ENCODE measurements at regions not wholly inside any gene's neighbourhood (a gene's known extent, or its start where the extent isn't known, plus 50 kb on each side); places are given as distances from the start of the nearest gene placed in this dataset.

DNA sequence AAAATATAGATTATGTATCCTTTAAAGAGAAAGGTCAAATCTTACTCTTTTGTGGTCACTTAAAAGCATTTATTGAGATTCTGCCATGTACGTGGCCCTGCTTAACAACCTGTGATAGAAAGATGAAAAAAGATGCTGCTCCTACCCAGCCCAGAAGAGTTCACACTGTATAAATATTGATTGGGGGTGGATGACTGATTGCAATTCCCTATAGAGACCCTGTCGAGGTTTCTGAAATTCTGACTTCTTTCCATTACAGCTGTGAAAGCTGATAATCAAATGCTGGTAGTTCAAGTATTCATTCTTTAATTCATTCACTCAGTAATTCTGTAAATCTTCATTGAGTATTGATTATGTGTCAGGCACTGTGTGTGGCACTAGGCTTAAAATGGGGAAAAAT, 114.1 kb upstream of the CHL1 start:
- no peak for DNase-seq

DNA sequence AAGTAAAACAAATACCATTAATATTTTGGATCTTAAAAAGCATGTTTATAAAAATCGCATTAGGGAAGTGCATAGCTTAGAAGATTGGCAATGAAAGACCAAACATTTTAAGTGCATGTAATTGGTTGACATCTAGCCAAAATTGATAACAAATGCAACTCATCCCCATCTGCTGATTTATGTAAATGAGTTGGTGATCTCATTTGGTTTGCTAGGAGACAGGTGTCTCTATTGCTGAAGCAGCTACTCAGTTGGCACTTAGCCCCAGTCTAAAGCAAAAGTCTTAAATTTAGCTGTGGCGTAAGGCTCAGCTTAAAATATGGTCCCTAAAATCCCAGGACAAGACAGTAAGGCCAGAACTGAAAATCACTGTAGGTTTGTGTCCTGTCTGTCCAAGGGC, 113.5 kb upstream of the CHL1 start:
- no peak for DNase-seq

- DNase-seq = no peak
Observed at GRCh38 chr3:85180-85579, 111.4 kb upstream of the CHL1 start.

DNA sequence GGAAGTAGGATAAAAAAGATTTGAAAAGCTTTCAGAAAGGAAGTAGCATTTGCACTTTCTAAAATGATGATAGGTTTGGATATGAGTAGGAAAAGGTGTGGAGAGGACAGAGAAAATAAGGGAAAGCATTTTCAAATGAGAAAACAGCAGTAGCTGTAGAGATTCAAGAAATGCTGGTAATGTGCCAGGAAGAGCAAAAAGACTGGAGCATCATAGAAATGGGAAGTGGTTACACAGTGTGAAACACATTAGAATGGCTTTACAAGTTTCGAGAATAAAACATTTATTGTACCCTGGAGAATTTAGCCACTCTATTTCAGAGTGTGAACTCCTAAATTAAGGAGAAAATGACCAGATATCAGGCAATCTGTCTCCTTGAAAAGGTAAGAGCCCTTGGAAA, 108.3 kb upstream of the CHL1 start:
- no peak for DNase-seq

GRCh38 chr3:93746-94145, 102.8 kb upstream of the CHL1 start:
- no peak for DNase-seq

DNA sequence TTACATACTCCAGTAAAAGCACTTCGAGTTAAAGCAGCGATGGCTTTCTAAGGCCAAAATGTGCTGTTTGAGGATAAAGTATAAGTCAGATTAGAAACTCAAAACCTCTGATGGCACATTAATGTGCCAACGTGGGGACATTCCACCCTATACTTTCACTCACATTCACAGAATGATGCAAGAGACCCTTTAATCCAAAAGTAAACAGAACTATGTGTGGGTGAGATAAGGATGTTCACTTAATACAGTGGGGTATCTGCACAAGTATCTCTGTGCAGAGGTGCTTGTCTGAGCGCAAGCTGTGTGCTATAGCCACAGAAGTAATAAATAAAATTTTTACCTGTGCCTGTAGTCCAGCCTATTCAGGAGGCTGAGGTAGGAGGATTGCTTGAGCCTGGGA, 100.3 kb upstream of the CHL1 start:
- no peak for DNase-seq

DNA sequence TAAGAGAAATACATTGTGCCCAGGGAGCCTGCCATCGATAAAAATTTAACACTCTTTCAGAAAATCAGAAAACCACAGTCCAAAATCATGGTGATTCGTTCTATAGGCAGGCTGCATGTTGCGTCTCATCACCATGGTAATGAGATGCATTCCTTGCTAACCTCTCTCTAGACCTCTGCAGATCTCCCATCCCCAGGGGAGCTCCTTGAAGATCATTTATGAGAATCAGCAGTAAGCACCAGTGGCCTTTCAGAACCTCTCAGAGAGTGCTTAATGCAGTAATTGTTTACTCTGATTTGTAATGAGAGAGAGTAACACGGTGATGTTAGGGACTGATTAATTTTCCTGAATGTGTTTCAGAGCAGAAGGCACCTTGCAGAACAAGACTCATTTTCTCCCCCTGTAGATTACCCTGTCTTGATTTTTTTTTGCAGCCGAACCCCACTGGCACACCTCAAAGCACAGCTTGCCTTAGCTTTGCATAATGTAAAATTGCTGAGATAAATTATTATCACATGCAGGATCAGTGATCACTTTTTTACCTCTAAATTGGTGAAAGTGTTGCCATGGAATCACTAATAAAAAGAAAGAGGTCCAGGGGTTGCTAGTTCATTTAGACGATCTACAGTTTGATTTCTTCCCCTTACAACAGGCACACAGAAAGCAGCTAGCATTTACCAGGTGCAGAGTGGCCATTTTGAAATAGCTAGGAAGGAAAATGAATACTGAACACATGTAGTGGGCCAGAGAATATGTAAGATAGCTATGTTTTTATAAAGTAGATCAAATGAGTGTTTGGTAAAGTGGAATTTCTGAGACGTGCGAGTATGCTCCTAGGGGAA, 98.9 kb upstream of the CHL1 start:
- no peak for DNase-seq

GRCh38 chr3:98259-98654, 98.3 kb upstream of the CHL1 start:
- no peak for DNase-seq

GRCh38 chr3:99506-99905, 97.1 kb upstream of the CHL1 start:
- no peak for DNase-seq

GRCh38 chr3:102484-102883, 94.1 kb upstream of the CHL1 start:
- no peak for DNase-seq

GRCh38 chr3:103991-104390, 92.6 kb upstream of the CHL1 start:
- DNase-seq = no peak

- DNase-seq = no peak
Observed at GRCh38 chr3:105585-105984, 91.0 kb upstream of the CHL1 start.

- DNase-seq = no peak
Observed at GRCh38 chr3:106619-107018, 89.9 kb upstream of the CHL1 start.

GRCh38 chr3:111143-112069, 85.2 kb upstream of the CHL1 start:
- DNase-seq = no peak

DNA sequence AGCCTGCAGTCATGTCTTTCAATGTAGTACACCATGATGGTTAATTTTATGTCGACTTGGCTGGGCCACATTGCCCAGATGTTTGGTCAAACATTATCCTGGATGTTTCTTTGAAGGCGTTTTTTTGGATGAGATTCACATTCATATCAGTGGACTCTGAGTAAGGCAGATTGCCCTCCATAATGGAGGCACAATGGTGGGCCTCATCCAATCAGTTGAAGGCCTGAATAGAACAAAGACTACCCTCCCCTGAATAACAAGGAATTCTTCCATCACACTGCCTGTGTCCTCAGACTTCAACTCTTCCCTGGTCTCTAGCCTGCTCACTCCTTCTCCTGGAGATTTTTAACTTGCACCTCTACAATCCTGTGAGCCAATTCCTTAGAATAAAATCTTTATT, 83.8 kb upstream of the CHL1 start:
- no peak for DNase-seq

DNA sequence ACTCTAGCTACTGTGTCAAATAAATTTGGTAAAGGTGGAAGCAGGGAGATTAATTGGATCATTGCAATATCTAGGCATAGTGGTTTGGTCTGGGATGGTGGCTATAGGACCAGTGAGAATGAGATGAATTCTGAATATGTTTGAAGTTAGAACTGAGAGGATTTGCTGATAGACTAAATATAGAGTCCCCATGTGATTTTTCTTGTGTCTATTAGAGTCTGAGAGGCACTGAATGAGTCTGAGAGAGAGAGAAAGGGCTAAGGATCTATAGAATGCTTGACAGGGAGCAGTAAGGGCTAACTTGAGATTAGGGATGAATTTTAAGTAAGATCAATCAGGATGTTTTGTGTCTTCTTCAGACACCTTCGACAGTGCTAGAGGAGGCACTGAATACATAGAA, 77.9 kb upstream of the CHL1 start:
- DNase-seq = no peak

GRCh38 chr3:123341-123740, 73.2 kb upstream of the CHL1 start:
- DNase-seq = no peak

- no peak for DNase-seq
Observed at GRCh38 chr3:124557-125179, 71.9 kb upstream of the CHL1 start.

- DNase-seq = no peak
Observed at GRCh38 chr3:128515-129172, 67.9 kb upstream of the CHL1 start.

- DNase-seq = no peak
Observed at GRCh38 chr3:131151-131888, 65.2 kb upstream of the CHL1 start.

DNA sequence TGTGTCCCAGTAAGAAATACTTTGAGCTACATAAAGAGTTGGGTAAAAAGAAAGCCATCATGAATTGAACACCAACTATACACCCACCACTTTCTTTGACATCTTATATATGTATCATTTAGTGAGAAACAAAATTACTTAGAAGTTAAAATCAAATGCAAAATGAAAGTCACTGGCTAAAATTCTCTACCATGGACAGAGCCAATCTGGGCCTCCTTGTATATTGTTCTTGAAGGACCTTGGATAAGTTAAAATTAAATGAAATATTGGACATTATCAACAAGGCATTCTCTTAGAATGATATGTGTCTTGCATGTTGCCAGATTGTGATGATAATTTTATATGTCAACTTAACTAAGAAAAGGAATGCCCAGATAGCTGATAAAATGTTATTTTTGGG, 64.2 kb upstream of the CHL1 start:
- no peak for DNase-seq

DNA sequence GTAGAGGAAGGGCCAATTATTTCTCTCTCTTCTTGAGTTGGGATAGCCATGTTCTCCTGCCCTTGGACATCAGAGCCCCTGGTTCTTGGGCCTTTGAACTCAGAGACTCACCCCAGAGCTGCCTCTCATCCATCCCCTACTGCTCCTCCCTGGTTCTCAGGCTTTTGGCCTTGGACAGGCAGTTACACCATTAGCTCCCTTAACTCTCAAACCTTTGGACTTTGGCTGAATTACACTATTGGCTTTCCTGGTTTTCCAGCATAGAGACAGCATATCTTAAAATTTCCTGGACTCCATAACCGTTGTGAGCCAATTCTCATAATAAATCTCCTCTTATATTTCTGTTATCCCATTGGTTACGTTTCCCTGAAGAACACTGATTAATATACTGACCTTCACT, 63.7 kb upstream of the CHL1 start:
- no peak for DNase-seq
